Endodermal cell (in vitro differentiated cells): ENCODE measurements at regions not wholly inside any gene's neighbourhood (a gene's known extent, or its start where the extent isn't known, plus 50 kb on each side); places are given as distances from the start of the nearest gene placed in this dataset.

Experiments used
- DNase-seq: peaks from one replicate; pipeline ENCODE4 v3.0.0-alpha.2; 2017
- H3K27ac ChIP-seq: 2 replicates; pipeline ENCODE4 v1.5.1; 2013; ENCODE audit warnings: mild to moderate bottlenecking, low read depth, low read length, moderate library complexity
- H3K27me3 ChIP-seq: 2 replicates; pipeline ENCODE4 v1.6.1; 2013; ENCODE audit warnings: mild to moderate bottlenecking, low read length, moderate library complexity; ENCODE audit not compliant: insufficient read depth, control insufficient read depth, poor library complexity, severe bottlenecking
- H3K36me3 ChIP-seq: 2 replicates; pipeline ENCODE4 v1.7.0; 2013; ENCODE audit warnings: mild to moderate bottlenecking, low read length, moderate library complexity; ENCODE audit not compliant: control insufficient read depth, insufficient read depth
- H3K4me1 ChIP-seq: one replicate; pipeline ENCODE4 v1.7.0; 2013; ENCODE audit warnings: low read length; ENCODE audit not compliant: control insufficient read depth, insufficient read depth
- H3K4me3 ChIP-seq: 2 replicates; pipeline ENCODE4 v1.5.1; 2013; ENCODE audit warnings: mild to moderate bottlenecking, low read length, moderate library complexity
- H3K9ac ChIP-seq: 2 replicates; pipeline ENCODE4 v1.6.1; 2013; ENCODE audit warnings: mild to moderate bottlenecking, low read length, moderate library complexity; ENCODE audit not compliant: poor library complexity, severe bottlenecking; ENCODE audit errors: extremely low read depth
- H3K9me3 ChIP-seq: 2 replicates; pipeline ENCODE4 v1.6.1; 2013; ENCODE audit warnings: mild to moderate bottlenecking, low read length, moderate library complexity; ENCODE audit not compliant: control insufficient read depth
- H3K27ac Mint-ChIP-seq: 2 replicates; pipeline ENCODE4 v1.8.0; 2020; ENCODE audit warnings: mixed read lengths
- H3K27me3 Mint-ChIP-seq: 2 replicates; pipeline ENCODE4 v1.8.0; 2021; ENCODE audit warnings: mild to moderate bottlenecking, mixed read lengths; ENCODE audit not compliant: insufficient read depth
- H3K36me3 Mint-ChIP-seq: 2 replicates; pipeline ENCODE4 v1.8.0; 2020; ENCODE audit warnings: low read depth, mixed read lengths
- H3K4me1 Mint-ChIP-seq: 2 replicates; pipeline ENCODE4 v1.8.0; 2020; ENCODE audit warnings: mixed read lengths
- H3K4me3 Mint-ChIP-seq: 2 replicates; pipeline ENCODE4 v1.8.0; 2020; ENCODE audit warnings: mild to moderate bottlenecking, moderate library complexity, mixed read lengths
- H3K9me3 Mint-ChIP-seq: 2 replicates; pipeline ENCODE4 v1.8.0; 2020; ENCODE audit warnings: mild to moderate bottlenecking, mixed read lengths
- CTCF ChIP-seq: fragments of 200-600 bp; sonication (generic); conservative IDR thresholded peaks from 2 replicates; pipeline ENCODE4 v1.5.0; 2021; ENCODE audit warnings: antibody characterized with exemption, mild to moderate bottlenecking
- WGBS, 2 experiments: methylation state at CpG; one replicate each; pipeline versions ENCODE4 v1.1.5 to v1.1.7; 2013; ENCODE audit warnings: missing lambda C conversion rate in 2 of 2, mixed read lengths in 1 of 2; ENCODE audit not compliant: insufficient coverage in 1 of 2, insufficient read length in 1 of 2; 5-methylcytosine and 5-hydroxymethylcytosine counted together

GRCh38 chr14:82905762-82906161 lies 1372.1 kb upstream of the SEL1L start:
- Histone ChIP-seq H3K9me3 (no peaks in the 10 kb centered on the region), H3K9ac (no peak overlapping the region), H3K4me1 (no peaks in the 10 kb centered on the region), H3K27me3 (no peaks in the 10 kb centered on the region), H3K4me3 (no peak overlapping the region), H3K27ac (no peak overlapping the region), H3K36me3 (no peaks in the 10 kb centered on the region)
- WGBS, 2 experiments = 94 to 100% methylated on average over 2 of the region's 2 CpGs
- no peak for TF ChIP-seq CTCF
- H3K4me3 Mint-ChIP-seq = no peak overlapping the region
- no peaks in the 10 kb centered on the region for H3K9me3 Mint-ChIP-seq
- no peak overlapping the region for H3K27ac Mint-ChIP-seq
- no peaks in the 10 kb centered on the region for H3K27me3 Mint-ChIP-seq
- no peak for DNase-seq
- peaks cover 2% of the 10 kb centered on the region for H3K4me1 Mint-ChIP-seq
- H3K36me3 Mint-ChIP-seq = no peaks in the 10 kb centered on the region

- no peaks in the 10 kb centered on the region for H3K4me1 Mint-ChIP-seq
- no peaks in the 10 kb centered on the region for H3K27me3 Mint-ChIP-seq
Measured at GRCh38 chr14:82911930-82912329, 1378.3 kb upstream of the SEL1L start.

GRCh38 chr14:82913396-82913795 lies 1379.7 kb upstream of the SEL1L start:
- Mint-ChIP-seq H3K4me3 (no peak overlapping the region), H3K27me3 (no peaks in the 10 kb centered on the region)
- no peak for TF ChIP-seq CTCF

More at GRCh38 chr14:82911930-82912329, 1378.3 kb upstream of the SEL1L start:
- no peak for TF ChIP-seq CTCF
- no peaks in the 10 kb centered on the region for H3K9me3 Mint-ChIP-seq
- Histone ChIP-seq H3K9ac (no peak overlapping the region), H3K4me3 (no peak overlapping the region), H3K27me3 (no peaks in the 10 kb centered on the region), H3K4me1 (no peaks in the 10 kb centered on the region), H3K9me3 (no peaks in the 10 kb centered on the region), H3K27ac (no peak overlapping the region), H3K36me3 (no peaks in the 10 kb centered on the region)
- DNase-seq = no peak
- WGBS, 2 experiments = 89 to 91% methylated on average over 1 of the region's 2 CpGs
- H3K36me3 Mint-ChIP-seq = no peaks in the 10 kb centered on the region
- no peak overlapping the region for H3K4me3 Mint-ChIP-seq
- no peak overlapping the region for H3K27ac Mint-ChIP-seq

More at GRCh38 chr14:82913396-82913795, 1379.7 kb upstream of the SEL1L start:
- no peaks in the 10 kb centered on the region for H3K9me3 ChIP-seq
- H3K4me3 ChIP-seq = no peak overlapping the region
- Mint-ChIP-seq H3K9me3 (no peaks in the 10 kb centered on the region), H3K27ac (no peak overlapping the region), H3K36me3 (no peaks in the 10 kb centered on the region), H3K4me1 (peaks cover 5% of the 10 kb centered on the region)
- H3K36me3 ChIP-seq = no peaks in the 10 kb centered on the region
- H3K27me3 ChIP-seq = no peaks in the 10 kb centered on the region
- no peak overlapping the region for H3K27ac ChIP-seq
- DNase-seq = no peak
- H3K4me1 ChIP-seq = no peaks in the 10 kb centered on the region
- no peak overlapping the region for H3K9ac ChIP-seq
